CD14-positive monocyte (primary cell): ENCODE measurements at regions not wholly inside any gene's neighbourhood (a gene's known extent, or its start where the extent isn't known, plus 50 kb on each side); places are given as distances from the start of the nearest gene placed in this dataset.

ENCODE experiments used
- DNase-seq, 3 donors: peaks; one replicate each; pipeline ENCODE4 v3.0.0-alpha.2; 2011 to 2022
- H2AFZ ChIP-seq: 2 replicates; pipeline ENCODE4 v1.6.0; 2012; ENCODE audit warnings: mild to moderate bottlenecking, low read depth, low read length, inconsistent platforms; ENCODE audit not compliant: insufficient read depth, poor library complexity, severe bottlenecking
- H3K27ac ChIP-seq, 2 donors: 1 replicate in 1 of 2; 2 replicates in 1 of 2; pipeline ENCODE4 v1.5.1; 2012 to 2013; ENCODE audit warnings: low read length in 2 of 2, control low read depth in 1 of 2, inconsistent platforms in 1 of 2, low read depth in 1 of 2, mild to moderate bottlenecking in 1 of 2
- H3K27me3 ChIP-seq, 2 donors: one replicate each; pipeline versions ENCODE4 v1.6.0 to v1.6.1; 2011 to 2013; ENCODE audit warnings: low read length in 2 of 2; ENCODE audit not compliant: control insufficient read depth in 2 of 2, insufficient read depth in 2 of 2
- H3K36me3 ChIP-seq, 2 donors: replicated peaks in 1 of 2; 1 replicate in 1 of 2; 2 replicates in 1 of 2; pipeline versions ENCODE4 v1.5.1 to v1.6.1; 2012 to 2013; ENCODE audit warnings: low read length in 2 of 2, control low read depth in 1 of 2, inconsistent platforms in 1 of 2, mild to moderate bottlenecking in 1 of 2; ENCODE audit not compliant: insufficient read depth in 2 of 2, control insufficient read depth in 1 of 2
- H3K4me1 ChIP-seq, 2 donors: 1 replicate in 1 of 2; 2 replicates in 1 of 2; pipeline versions ENCODE4 v1.5.1 to v1.6.1; 2012 to 2013; ENCODE audit warnings: low read length in 2 of 2, control low read depth in 1 of 2, inconsistent platforms in 1 of 2, mild to moderate bottlenecking in 1 of 2, moderate library complexity in 1 of 2; ENCODE audit not compliant: insufficient read depth in 2 of 2, control insufficient read depth in 1 of 2
- H3K4me2 ChIP-seq: replicated peaks from 2 replicates; pipeline ENCODE3; 2012; ENCODE audit warnings: low read length, moderate library complexity, mild to moderate bottlenecking; ENCODE audit not compliant: poor library complexity, severe bottlenecking; ENCODE audit errors: extremely low read depth
- H3K4me3 ChIP-seq, 3 experiments: fragments of 200-600 bp in 1 of 3; sonication (generic) in 1 of 3; replicated peaks in 1 of 3; 1 replicate in 2 of 3; 2 replicates in 1 of 3; pipeline ENCODE4 v1.5.1; 2011 to 2013; ENCODE audit warnings: low read length in 3 of 3, mild to moderate bottlenecking in 3 of 3, control low read depth in 2 of 3, low read depth in 2 of 3, inconsistent platforms in 1 of 3, moderate library complexity in 1 of 3
- H3K79me2 ChIP-seq: 2 replicates; pipeline ENCODE4 v1.6.0; 2012; ENCODE audit warnings: mild to moderate bottlenecking, control low read depth, inconsistent platforms, low read length, moderate library complexity; ENCODE audit not compliant: insufficient read depth
- H3K9ac ChIP-seq: 2 replicates; pipeline ENCODE4 v1.6.0; 2017; ENCODE audit warnings: low read length, mild to moderate bottlenecking; ENCODE audit not compliant: insufficient read depth, poor library complexity, severe bottlenecking
- H3K9me3 ChIP-seq, 2 donors: replicated peaks in 1 of 2; 1 replicate in 1 of 2; 2 replicates in 1 of 2; pipeline versions ENCODE4 v1.5.1 to v1.6.1; 2012 to 2013; ENCODE audit warnings: low read length in 2 of 2, control low read depth in 1 of 2; ENCODE audit not compliant: control insufficient read depth in 1 of 2, insufficient read depth in 1 of 2
- H4K20me1 ChIP-seq: 2 replicates; pipeline ENCODE4 v1.6.0; 2012; ENCODE audit warnings: mild to moderate bottlenecking, low read length, control low read depth, moderate library complexity; ENCODE audit not compliant: insufficient read depth
- H3K27ac Mint-ChIP-seq, 7 donors: one replicate each; pipeline ENCODE4 v1.8.0; 2020; ENCODE audit warnings: mild to moderate bottlenecking in 7 of 7, mixed read lengths in 7 of 7, moderate library complexity in 6 of 7, inconsistent platforms in 2 of 7
- H3K27me3 Mint-ChIP-seq, 3 donors: one replicate each; pipeline ENCODE4 v1.8.0; 2021 to 2022; ENCODE audit warnings: low read depth in 3 of 3, mild to moderate bottlenecking in 3 of 3, mixed read lengths in 3 of 3, moderate library complexity in 3 of 3, inconsistent platforms in 1 of 3
- H3K36me3 Mint-ChIP-seq, 2 donors: one replicate each; pipeline ENCODE4 v1.8.0; 2020; ENCODE audit warnings: mixed read lengths in 2 of 2, inconsistent platforms in 1 of 2, mild to moderate bottlenecking in 1 of 2
- H3K4me1 Mint-ChIP-seq: one replicate; pipeline ENCODE4 v1.8.0; 2020; ENCODE audit warnings: mild to moderate bottlenecking, mixed read lengths
- H3K4me3 Mint-ChIP-seq, 2 donors: one replicate each; pipeline ENCODE4 v1.8.0; 2020; ENCODE audit warnings: mild to moderate bottlenecking in 2 of 2, mixed read lengths in 2 of 2, moderate library complexity in 1 of 2
- H3K9me3 Mint-ChIP-seq, 7 donors: one replicate each; pipeline ENCODE4 v1.8.0; 2020 to 2022; ENCODE audit warnings: mixed read lengths in 7 of 7, mild to moderate bottlenecking in 6 of 7, moderate library complexity in 6 of 7, inconsistent platforms in 2 of 7
- whole genome bisulfite sequencing: methylation state at CpG from one replicate; pipeline ENCODE4 v1.1.5; 2013; ENCODE audit warnings: missing lambda C conversion rate; ENCODE audit not compliant: insufficient coverage; 5-methylcytosine and 5-hydroxymethylcytosine counted together
- intact Hi-C, 2 donors: fragments of 100-400 bp; cut with micrococcal nuclease; formaldehyde crosslinking; loops; one replicate each; pipeline versions ENCODE4 v1.15.0 to v1.15.1; 2023
- TF ChIP-seq, protein P1 (sequence below): fragments of 200-600 bp; IDR thresholded peaks from one replicate; pipeline ENCODE4 v1.8.0; 2022; ENCODE audit warnings: antibody characterized with exemption, mild to moderate bottlenecking

DNA sequence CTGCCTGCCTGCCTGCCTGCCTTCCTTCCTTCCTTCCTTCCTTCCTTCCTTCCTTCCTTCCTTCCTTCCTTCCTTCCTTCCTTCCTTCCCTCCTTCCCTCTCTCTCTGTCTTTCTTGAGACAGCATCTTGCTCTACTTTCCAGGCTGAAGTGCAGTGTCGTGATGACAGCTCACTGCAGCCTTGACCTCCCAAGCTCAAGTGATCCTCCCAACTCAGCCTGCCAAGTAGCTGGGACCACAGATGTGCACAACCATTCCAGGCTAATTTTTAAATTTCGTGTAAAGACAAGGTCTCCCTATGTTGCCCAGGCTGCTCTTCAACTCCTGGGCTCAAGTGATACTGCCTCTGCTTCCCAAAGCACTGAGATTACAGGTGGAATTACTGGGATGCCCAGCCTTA, 328.2 kb upstream of the SORL1-AS1 start:
- H3K27ac Mint-ChIP-seq: peak overlapping the region in 1 of 7 donors; percentile 2
- intact Hi-C loops: no loop called here
- no peak overlapping the region for H3K4me3 Mint-ChIP-seq

DNA sequence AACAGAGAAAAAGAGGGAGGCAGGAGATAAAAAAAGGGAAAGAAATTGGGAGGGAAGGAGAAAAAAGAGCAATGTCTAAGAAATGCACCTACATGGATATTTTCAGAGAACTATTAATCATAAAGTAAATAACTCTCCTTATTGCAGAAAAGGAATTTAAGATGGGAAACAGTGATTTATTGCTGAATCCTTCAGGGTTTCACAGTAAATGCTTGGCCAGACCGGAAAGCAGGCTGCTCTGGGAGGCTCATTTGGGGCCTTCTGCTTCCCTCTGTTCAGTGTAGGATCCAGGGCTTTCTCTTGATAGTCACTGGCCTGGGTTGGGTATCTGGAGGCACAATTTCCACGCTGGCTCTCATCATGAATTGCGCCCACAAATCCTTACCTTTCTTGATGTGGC, 324.3 kb upstream of the SORL1-AS1 start:
- no peak overlapping the region for H3K4me3 ChIP-seq
- TF ChIP-seq, protein P1, sequence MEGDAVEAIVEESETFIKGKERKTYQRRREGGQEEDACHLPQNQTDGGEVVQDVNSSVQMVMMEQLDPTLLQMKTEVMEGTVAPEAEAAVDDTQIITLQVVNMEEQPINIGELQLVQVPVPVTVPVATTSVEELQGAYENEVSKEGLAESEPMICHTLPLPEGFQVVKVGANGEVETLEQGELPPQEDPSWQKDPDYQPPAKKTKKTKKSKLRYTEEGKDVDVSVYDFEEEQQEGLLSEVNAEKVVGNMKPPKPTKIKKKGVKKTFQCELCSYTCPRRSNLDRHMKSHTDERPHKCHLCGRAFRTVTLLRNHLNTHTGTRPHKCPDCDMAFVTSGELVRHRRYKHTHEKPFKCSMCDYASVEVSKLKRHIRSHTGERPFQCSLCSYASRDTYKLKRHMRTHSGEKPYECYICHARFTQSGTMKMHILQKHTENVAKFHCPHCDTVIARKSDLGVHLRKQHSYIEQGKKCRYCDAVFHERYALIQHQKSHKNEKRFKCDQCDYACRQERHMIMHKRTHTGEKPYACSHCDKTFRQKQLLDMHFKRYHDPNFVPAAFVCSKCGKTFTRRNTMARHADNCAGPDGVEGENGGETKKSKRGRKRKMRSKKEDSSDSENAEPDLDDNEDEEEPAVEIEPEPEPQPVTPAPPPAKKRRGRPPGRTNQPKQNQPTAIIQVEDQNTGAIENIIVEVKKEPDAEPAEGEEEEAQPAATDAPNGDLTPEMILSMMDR: no peak
- no peaks in the 10 kb centered on the region for H4K20me1 ChIP-seq
- H3K27ac ChIP-seq: no peak overlapping the region
- H3K36me3 Mint-ChIP-seq: no peaks in the 10 kb centered on the region
- H3K36me3 ChIP-seq: no peaks in the 10 kb centered on the region
- H3K4me3 Mint-ChIP-seq: no peak overlapping the region
- H3K9me3 Mint-ChIP-seq: peaks cover 0 to 2% (median 0%) of the 10 kb centered on the region in 7 donors
- 83% methylated on average over 3 of the region's 3 CpGs for WGBS
- H3K27me3 ChIP-seq: no peaks in the 10 kb centered on the region
- H3K79me2 ChIP-seq: no peaks in the 10 kb centered on the region
- no peak overlapping the region for H3K27ac Mint-ChIP-seq
- DNase-seq: no peak
- no peak overlapping the region for H2AFZ ChIP-seq
- no peaks in the 10 kb centered on the region for H3K4me1 Mint-ChIP-seq
- H3K27me3 Mint-ChIP-seq: peaks cover 0 to 2% (median 2%) of the 10 kb centered on the region in 3 donors
- no peak overlapping the region for H3K4me2 ChIP-seq
- no peaks in the 10 kb centered on the region for H3K9me3 ChIP-seq
- H3K4me1 ChIP-seq: no peaks in the 10 kb centered on the region
- intact Hi-C loops: no loop called here
- no peak overlapping the region for H3K9ac ChIP-seq

More for the DNA sequence above, 328.2 kb upstream of the SORL1-AS1 start:
- H3K27me3 ChIP-seq: no peaks in the 10 kb centered on the region
- H3K9ac ChIP-seq: no peak overlapping the region
- no peaks in the 10 kb centered on the region for H3K9me3 ChIP-seq
- no peak overlapping the region for H3K4me3 ChIP-seq
- WGBS: 100% methylated on average over 2 of the region's 2 CpGs
- H3K79me2 ChIP-seq: no peaks in the 10 kb centered on the region
- Mint-ChIP-seq H3K9me3 (peaks cover 0 to 22% (median 3%) of the 10 kb centered on the region in 7 donors), H3K36me3 (no peaks in the 10 kb centered on the region), H3K4me1 (no peaks in the 10 kb centered on the region), H3K27me3 (peaks cover 0 to 8% (median 2%) of the 10 kb centered on the region in 3 donors)
- no peak overlapping the region for H3K27ac ChIP-seq
- no peaks in the 10 kb centered on the region for H3K4me1 ChIP-seq
- no peak overlapping the region for H2AFZ ChIP-seq
- H3K36me3 ChIP-seq: no peaks in the 10 kb centered on the region
- TF ChIP-seq, protein P1: no peak
- no peak for DNase-seq
- H4K20me1 ChIP-seq: no peaks in the 10 kb centered on the region
- no peak overlapping the region for H3K4me2 ChIP-seq
